Endothelial cell (in vitro differentiated cells): ENCODE measurements at regions not wholly inside any gene's neighbourhood (a gene's known extent, or its start where the extent isn't known, plus 50 kb on each side); places are given as distances from the start of the nearest gene placed in this dataset.
"Not testable (repeated sequence)": the region's sequence is repeated elsewhere in the genome, so short reads cannot be mapped to it uniquely, and the experiment has no call there.

Experiments used
- DNase-seq: peaks from one replicate; pipeline ENCODE4 v3.0.0; 2021; ENCODE audit warnings: low spot score
- H3K27ac Mint-ChIP-seq: one replicate; pipeline ENCODE4 v1.8.0; 2021; ENCODE audit warnings: mixed read lengths, inconsistent platforms; ENCODE audit not compliant: unreplicated experiment
- H3K27me3 Mint-ChIP-seq: one replicate; pipeline ENCODE4 v1.8.0; 2021; ENCODE audit warnings: mild to moderate bottlenecking, moderate library complexity, mixed read lengths, inconsistent platforms; ENCODE audit not compliant: unreplicated experiment
- H3K36me3 Mint-ChIP-seq: one replicate; pipeline ENCODE4 v1.8.0; 2021; ENCODE audit warnings: mild to moderate bottlenecking, low read depth, mixed read lengths, inconsistent platforms; ENCODE audit not compliant: unreplicated experiment
- H3K4me1 Mint-ChIP-seq: one replicate; pipeline ENCODE4 v1.8.0; 2021; ENCODE audit warnings: mild to moderate bottlenecking, mixed read lengths, inconsistent platforms; ENCODE audit not compliant: unreplicated experiment
- H3K4me3 Mint-ChIP-seq: one replicate; pipeline ENCODE4 v1.8.0; 2021; ENCODE audit warnings: mild to moderate bottlenecking, mixed read lengths, inconsistent platforms; ENCODE audit not compliant: unreplicated experiment
- H3K9me3 Mint-ChIP-seq: one replicate; pipeline ENCODE4 v1.8.0; 2021; ENCODE audit warnings: mixed read lengths, inconsistent platforms; ENCODE audit not compliant: unreplicated experiment
- TF ChIP-seq, protein P1 (sequence below): fragments of 200-600 bp; sonication (generic); IDR thresholded peaks from one replicate; pipeline ENCODE4 v1.5.0; 2021; ENCODE audit warnings: antibody characterized with exemption; ENCODE audit not compliant: unreplicated experiment

- no peaks in the 10 kb centered on the region for H3K9me3 Mint-ChIP-seq
- peaks cover 2% of the 10 kb centered on the region for H3K4me1 Mint-ChIP-seq
- TF ChIP-seq, protein P1, sequence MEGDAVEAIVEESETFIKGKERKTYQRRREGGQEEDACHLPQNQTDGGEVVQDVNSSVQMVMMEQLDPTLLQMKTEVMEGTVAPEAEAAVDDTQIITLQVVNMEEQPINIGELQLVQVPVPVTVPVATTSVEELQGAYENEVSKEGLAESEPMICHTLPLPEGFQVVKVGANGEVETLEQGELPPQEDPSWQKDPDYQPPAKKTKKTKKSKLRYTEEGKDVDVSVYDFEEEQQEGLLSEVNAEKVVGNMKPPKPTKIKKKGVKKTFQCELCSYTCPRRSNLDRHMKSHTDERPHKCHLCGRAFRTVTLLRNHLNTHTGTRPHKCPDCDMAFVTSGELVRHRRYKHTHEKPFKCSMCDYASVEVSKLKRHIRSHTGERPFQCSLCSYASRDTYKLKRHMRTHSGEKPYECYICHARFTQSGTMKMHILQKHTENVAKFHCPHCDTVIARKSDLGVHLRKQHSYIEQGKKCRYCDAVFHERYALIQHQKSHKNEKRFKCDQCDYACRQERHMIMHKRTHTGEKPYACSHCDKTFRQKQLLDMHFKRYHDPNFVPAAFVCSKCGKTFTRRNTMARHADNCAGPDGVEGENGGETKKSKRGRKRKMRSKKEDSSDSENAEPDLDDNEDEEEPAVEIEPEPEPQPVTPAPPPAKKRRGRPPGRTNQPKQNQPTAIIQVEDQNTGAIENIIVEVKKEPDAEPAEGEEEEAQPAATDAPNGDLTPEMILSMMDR, result no peak
- no peaks in the 10 kb centered on the region for H3K36me3 Mint-ChIP-seq
- H3K4me3 Mint-ChIP-seq, result no peak overlapping the region
- DNase-seq, result no peak
- no peak overlapping the region for H3K27ac Mint-ChIP-seq
- H3K27me3 Mint-ChIP-seq, result peaks cover 6% of the 10 kb centered on the region
Observed at GRCh38 chr9:113678859-113679256, 197.3 kb upstream of the ZNF618 start.

GRCh38 chr9:113682297-113682771, 193.8 kb upstream of the ZNF618 start:
- Mint-ChIP-seq H3K9me3 (no peaks in the 10 kb centered on the region), H3K27ac (no peak overlapping the region), H3K4me1 (peaks cover 16% of the 10 kb centered on the region), H3K27me3 (peaks cover 7% of the 10 kb centered on the region), H3K4me3 (no peak overlapping the region), H3K36me3 (peaks cover 6% of the 10 kb centered on the region)
- DNase-seq, result peak; percentile 82
- TF ChIP-seq, protein P1, result peak; percentile 97

DNA sequence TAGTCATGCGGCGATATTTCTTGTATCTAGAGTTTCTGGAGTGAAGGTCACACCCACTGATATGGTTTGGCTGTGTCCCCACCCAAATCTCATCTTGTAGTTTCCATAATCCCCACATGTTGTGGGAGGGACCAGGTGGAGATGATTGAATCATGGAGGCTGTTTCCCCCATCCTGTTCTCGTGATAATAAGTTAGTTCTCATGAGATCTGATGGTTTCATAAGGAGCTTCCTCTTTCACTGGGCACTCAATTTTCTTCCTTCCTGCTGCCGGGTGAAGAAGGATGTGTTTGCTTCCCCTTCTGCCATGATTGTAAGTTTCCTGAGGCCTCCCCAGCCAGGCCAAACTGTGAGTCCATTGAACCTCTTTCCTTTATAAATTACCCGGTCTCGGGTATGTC, 190.5 kb upstream of the ZNF618 start:
- H3K27me3 Mint-ChIP-seq, result peaks cover 12% of the 10 kb centered on the region
- not testable (repeated sequence) for H3K36me3 Mint-ChIP-seq, H3K4me3 Mint-ChIP-seq, H3K9me3 Mint-ChIP-seq, DNase-seq, H3K27ac Mint-ChIP-seq
- H3K4me1 Mint-ChIP-seq, result peaks cover 16% of the 10 kb centered on the region

DNA sequence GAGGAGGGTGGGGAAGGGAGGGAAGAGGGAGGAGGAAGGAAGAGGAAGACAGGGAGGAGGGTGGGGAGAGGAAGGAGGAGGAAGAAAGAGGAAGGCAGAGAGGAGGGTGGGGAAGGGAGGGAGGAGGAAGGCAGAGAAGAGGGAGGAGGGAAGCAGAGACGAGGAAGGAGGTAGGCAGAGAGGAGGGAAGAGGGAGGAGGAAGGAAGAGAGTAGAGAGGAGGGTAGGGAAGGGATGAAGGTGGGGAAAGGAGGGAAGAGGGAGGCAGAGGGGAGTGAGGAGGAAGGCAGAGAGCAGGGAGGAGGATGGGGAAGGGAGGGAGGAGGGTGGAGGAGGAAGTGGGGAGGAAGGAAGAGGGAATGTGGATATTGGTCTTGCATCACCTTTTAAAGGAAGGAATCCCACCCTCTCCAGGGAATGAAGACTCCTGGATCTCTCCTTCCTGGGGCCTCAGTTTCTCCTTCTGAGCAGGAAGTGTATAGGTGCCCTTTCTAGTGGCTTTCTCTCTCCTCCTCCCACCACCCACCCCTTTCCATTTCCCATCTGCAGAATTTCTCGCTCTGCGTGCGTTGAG, 188.9 kb upstream of the ZNF618 start:
- DNase-seq, result no peak
- H3K4me3 Mint-ChIP-seq, result no peak overlapping the region
- peaks cover 6% of the 10 kb centered on the region for H3K36me3 Mint-ChIP-seq
- H3K4me1 Mint-ChIP-seq, result peaks cover 14% of the 10 kb centered on the region
- no peaks in the 10 kb centered on the region for H3K9me3 Mint-ChIP-seq
- TF ChIP-seq, protein P1, result no peak
- no peak overlapping the region for H3K27ac Mint-ChIP-seq
- peaks cover 12% of the 10 kb centered on the region for H3K27me3 Mint-ChIP-seq

GRCh38 chr9:113687680-113688371, 188.3 kb upstream of the ZNF618 start:
- no peak for DNase-seq
- Mint-ChIP-seq H3K36me3 (peaks cover 6% of the 10 kb centered on the region), H3K27me3 (peaks cover 12% of the 10 kb centered on the region), H3K4me3 (no peak overlapping the region), H3K4me1 (peaks cover 14% of the 10 kb centered on the region), H3K9me3 (no peaks in the 10 kb centered on the region), H3K27ac (no peak overlapping the region)
- TF ChIP-seq, protein P1, result no peak
